ENCODE measurements at regions not wholly inside any gene's neighbourhood (a gene's known extent, or its start where the extent isn't known, plus 50 kb on each side); places are given as distances from the start of the nearest gene placed in this dataset.

DNA sequence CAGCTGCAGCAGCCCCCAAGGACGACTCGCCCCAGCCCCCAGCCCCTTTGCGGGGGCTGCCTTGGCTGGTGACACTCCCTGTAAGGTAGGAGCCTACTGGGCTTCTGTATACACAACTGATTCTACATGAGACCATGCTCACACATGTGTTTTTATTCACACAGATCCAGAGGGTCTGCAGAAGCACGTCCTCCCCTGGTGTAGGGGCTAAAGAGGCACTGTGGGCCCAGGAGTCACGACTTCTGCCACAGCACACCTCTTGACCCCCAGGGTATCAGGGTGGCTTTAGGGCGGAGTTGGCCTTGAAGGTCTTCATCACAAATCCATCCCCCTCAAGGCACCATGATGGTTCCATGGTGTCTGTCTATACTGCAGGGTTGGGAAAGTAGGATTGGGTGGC is 931.2 kb downstream of the TBC1D22A start:
- TF ChIP-seq, protein P1, sequence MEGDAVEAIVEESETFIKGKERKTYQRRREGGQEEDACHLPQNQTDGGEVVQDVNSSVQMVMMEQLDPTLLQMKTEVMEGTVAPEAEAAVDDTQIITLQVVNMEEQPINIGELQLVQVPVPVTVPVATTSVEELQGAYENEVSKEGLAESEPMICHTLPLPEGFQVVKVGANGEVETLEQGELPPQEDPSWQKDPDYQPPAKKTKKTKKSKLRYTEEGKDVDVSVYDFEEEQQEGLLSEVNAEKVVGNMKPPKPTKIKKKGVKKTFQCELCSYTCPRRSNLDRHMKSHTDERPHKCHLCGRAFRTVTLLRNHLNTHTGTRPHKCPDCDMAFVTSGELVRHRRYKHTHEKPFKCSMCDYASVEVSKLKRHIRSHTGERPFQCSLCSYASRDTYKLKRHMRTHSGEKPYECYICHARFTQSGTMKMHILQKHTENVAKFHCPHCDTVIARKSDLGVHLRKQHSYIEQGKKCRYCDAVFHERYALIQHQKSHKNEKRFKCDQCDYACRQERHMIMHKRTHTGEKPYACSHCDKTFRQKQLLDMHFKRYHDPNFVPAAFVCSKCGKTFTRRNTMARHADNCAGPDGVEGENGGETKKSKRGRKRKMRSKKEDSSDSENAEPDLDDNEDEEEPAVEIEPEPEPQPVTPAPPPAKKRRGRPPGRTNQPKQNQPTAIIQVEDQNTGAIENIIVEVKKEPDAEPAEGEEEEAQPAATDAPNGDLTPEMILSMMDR (IDR thresholded peaks at IDR 0.05), result no peak
- no peak for TF ChIP-seq EP300 (IDR thresholded peaks at IDR 0.05)
- no peak for TF ChIP-seq POLR2AphosphoS5 (IDR thresholded peaks at IDR 0.05)
